HG03095 (cell line): ENCODE measurements at regions not wholly inside any gene's neighbourhood (a gene's known extent, or its start where the extent isn't known, plus 50 kb on each side); places are given as distances from the start of the nearest gene placed in this dataset.

Experiments
- ATAC-seq: cut with Tn5 transposase; IDR thresholded peaks from one replicate; pipeline ENCODE4 v1.9.1; 2021; ENCODE audit warnings: moderate library complexity; ENCODE audit not compliant: unreplicated experiment

DNA sequence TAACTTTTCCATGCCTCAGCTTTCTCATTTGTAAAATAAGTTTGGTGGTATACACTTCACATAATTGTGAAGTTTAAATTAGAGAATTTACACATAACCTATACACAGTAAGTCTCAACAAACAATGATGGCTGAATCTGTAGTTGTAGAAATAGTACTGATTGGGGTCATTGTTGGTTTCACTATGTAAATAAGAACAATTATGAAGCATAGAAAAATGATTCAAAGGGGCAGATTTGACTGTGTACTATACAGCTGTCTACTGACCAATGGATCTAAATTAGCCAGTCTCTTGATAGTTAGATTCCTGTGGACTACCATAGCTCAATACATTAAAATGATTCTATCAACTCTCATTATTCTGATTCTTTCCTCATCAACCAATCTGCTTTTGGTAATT is 181.1 kb upstream of the STXBP5 start:
- ATAC-seq, result no peak

DNA sequence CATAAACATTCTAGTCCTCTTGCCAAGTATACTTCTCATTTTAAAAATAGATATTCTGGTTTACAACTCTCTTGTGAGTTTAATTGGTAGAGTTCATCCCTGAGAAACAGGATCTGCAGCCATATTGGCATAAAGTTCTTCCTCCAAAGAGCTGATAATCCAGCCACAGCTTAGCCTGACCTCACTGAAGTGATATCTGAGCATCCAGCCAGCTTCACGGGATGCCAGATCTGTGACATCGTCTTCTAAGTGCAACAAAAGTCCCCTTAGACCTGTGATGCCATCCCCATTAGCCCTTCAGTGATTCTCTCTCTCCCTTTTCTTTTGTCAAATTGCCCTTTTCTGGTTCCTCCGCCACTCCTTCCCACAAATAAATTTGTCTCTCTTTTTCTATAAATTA is 180.6 kb upstream of the STXBP5 start:
- no peak for ATAC-seq

DNA sequence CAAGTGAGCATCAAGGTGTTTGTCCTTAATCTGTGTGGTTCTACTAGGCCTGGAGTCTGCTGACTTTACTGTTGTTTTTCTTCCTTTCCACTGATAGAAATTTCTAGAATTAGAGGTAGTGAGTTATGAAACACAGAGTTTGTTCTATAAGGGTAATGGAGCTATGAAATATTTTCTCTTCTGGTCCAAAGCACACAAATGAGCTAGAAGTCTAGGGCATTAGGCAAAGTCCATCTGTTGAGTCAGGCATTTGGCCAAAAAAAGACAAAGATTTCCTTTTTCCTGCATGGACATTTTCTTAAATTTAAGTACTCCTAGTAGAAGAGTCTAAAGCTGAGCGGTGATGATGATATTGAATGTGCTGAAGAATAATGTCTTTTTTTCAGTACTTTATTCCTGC is 174.3 kb upstream of the STXBP5 start:
- ATAC-seq, result no peak

DNA sequence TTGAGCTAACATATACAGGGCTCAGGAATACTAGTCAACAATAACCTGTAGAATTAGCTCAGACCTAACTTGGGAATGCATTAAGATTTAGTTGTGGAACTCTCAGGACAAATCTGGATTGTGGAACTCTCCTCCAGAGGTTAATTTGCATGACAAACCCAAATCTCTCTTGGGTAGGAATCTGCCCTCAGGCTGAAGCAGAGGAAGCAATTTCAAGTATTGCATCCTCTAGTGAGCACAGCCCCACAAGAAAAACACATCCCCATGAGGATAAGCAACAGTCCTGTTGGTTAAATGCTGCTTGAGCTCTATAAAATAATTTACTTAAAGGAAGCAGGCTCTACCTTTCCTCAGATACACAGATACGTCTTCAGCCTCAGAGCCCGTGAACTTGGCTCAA is 170.9 kb upstream of the STXBP5 start:
- ATAC-seq, result no peak

DNA sequence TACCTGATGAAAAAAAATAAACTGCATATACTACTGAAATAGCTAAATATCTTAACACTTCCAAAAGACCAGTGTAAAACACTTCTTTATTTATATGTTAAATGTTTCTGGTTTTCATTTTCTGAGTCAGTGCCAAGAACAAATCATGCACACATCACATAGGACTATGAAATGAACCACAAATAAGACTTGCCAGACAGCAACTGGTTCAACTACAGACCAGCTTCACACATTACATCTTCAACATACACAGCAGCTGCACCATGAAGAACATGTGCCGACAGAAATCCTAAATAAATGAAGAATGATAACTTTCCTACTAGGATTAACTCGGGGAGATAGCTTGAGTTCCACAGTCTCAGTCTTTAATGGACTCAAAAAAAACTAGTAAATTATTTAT is 168.3 kb upstream of the STXBP5 start:
- ATAC-seq, result no peak

DNA sequence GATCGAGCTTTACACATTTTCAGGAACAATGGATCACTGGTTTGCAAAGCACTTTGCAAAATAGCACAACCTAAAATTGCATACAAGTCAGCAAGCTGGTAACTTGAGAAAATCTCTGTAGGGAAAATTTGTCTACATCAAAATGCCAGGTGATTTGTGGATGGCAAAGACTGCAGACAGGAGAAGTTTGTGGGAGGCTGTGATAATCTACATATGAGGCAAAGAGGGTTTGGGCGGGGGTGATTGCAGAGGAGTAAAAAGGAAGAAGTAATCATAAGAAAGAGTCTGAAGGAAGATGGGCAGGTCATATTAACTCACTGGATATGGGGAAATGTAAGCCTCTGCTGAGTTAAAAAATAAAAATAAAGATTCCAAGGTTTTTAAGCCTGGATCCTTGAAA is 166.3 kb upstream of the STXBP5 start:
- ATAC-seq, result no peak

DNA sequence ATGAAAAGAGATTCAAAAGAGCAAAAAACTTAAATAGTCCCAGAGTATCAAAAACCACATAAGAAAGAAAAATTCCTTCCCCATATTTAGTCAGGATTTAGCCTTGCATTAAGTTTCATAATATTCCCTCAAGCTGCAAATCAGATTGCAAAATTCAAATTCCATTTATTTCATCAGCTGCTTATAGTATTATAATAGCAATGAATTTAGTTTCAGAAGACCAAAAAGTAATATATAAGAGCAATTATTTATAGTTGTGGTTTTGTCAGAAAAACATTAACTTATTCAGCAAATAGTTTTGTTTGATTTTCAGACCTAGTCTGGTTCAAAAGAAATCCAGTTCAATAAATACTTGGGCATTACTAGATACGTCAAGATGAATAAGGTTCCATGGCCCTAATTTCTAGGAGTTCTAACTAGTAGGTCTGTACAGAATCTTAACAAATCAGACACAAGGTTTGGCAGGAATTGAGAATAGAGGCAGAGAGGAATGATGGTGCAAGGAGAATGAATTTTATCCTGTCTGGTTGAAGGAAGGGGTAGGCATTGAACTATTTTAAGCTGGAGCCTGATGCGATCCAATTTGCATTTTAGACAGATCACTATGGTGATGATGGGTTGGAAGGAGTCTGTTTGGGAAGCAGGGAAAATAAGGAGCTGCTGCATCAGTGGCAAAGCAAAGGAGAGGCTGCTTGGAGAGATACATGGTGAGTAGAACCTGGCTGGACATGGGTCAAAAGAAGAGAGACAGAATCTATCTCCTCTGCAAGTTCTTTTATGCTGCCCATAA is 163.9 kb upstream of the STXBP5 start:
- ATAC-seq, result no peak

DNA sequence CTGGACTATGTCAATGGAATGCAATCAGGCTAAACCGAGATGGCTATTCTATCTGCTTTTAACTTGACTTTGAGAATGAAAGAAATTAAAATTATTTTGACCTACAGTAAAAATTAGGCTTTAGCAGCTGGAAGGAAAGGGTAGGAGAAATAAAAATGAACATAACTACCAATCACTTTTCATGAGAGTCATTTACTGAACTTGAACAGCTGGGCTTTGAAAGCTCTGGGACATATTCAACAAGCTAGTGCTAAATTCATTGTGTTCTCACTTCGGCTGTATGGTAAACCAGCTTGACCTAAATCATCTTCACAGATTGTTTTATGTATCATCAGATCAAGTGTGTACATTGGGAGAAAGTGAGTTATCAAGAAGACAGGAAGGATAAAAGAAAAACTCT is 161.5 kb upstream of the STXBP5 start:
- no peak for ATAC-seq

DNA sequence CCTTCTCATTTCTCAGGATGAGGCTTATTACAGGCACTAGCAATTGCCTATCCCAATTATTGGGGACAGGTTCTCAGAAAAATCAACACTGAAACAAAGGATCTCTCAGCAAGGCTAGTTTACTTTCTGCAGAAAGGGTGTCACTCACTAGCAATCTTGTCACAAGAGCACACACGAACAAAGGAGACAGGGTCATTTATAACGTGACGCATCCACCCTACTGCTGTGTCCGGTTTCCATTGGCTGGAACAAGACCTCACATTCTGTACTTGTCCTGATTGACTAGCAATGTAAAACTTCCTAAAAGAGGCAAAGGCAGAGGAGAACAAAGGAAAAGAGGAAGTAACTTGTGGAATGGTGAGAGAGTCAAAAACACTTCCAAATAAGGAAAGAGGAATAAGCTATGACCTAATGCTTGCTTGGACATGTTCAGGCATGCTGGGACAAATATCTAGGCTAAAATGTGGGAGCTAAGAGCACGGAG is 160.2 kb upstream of the STXBP5 start:
- no peak for ATAC-seq

DNA sequence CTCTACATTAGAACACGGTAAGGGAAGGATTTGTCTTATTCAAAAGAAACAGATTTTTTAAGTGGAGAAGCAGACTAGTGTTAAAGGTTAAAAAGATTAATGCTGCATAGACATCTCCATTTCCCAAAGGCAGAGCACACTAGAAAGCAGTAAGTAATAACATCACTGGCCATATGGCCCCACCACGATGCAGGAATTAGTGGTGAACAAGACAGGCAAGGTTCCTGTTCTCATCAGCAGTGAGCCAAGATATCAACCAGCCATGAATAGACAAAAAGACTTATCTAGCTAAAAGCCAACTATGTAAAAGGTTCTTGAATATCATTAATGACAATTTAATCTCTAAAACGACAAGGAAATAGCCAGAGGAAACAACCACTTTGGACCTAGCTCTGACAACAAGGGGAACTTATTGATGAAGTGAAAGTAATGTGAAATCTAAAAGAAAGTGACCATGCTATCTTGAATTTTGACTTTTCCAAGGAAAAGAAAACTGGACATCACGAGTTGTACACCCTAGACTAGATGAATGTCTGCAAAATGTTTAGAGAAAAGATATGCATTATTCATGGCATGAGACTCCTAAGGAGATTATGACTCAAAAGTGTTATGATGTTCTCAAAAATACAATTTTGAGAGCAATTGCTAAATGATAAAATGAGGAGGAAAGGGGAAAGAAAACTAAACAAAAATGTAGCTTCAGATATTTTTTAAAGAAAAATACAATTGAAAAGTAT is 157.9 kb upstream of the STXBP5 start:
- ATAC-seq, result no peak

DNA sequence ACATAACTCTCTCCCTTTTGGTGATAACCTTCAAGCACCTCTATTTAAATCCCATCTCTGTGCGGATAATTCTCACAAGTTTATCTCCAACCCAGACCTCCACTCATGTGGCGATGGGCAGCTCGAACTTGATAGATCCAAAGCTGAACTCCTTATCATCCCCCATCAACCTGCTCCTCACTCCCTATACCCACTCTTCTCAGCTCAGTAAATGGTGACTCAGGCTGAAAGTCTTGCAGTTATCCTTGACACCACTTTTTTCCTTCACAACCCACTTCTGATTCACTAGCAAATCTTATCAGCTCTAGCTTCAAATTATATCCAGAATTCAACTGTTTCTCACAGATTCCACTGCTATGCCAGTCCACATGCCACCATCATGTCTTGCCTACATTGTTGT is 155.3 kb upstream of the STXBP5 start:
- no peak for ATAC-seq

DNA sequence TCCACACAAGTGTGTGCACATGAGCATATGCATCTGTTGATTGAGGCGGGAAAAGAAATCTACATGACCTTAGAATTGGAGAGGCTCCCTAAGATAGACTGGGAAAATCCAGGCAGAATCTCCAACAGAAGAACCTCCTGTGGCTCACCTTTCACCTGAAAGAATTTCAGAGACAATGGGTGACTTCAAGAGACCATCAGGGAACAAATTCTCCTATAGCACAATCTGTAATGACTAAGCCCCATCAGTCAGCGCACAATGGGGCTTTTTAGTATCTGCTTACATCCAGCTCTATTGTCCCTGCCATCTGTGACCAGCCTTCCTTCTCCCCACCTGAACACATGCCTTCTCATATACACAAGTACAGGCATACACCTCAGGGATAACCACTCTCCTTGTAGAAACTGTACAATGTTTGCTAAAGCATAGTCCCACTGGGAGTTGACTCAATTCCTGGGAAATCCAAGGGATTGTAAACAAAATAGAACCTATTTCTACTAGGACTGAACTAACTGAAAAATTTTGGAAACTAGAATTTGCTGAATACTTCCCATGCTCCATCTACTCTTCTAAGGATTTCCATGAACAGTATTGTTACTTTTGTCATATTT is 150.8 kb upstream of the STXBP5 start:
- no peak for ATAC-seq

DNA sequence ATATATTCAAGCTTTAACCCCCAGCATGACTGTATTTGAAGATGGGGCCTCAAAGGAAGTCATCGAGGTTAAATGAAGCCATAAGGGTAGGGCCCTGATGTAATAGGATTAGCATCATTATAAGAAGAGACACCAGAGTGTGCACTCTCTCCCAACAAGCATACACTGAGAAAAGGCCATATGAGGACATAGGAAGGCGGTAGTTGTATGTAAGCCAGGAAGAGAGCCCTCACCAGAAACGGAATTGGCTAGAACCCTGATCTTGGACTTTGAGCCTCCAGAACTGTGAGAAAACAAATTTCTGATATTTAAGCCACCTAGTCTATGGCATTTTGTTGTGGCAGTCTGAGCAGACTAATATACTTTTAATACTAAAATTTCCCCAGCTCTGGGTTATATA is 150.1 kb upstream of the STXBP5 start:
- ATAC-seq, result no peak

DNA sequence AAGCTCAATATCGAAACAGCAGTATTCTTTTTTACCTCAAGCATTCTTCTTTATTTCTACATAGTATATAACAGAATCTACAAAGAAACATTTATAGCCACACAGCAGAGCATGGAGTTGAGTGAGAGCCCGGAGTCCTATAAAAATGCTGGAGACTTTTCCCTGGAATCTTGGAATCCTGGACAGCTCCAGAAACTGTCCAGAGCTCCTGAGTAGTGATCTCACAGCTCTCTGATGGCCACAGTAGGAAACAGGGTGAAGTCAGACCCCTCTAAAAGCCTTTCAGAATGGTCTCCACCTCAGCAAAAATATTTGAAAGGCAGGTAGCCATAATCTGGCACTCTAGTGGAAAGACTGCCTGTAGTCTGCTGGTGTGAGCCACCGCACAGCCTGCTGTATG is 149.3 kb upstream of the STXBP5 start:
- ATAC-seq, result no peak

DNA sequence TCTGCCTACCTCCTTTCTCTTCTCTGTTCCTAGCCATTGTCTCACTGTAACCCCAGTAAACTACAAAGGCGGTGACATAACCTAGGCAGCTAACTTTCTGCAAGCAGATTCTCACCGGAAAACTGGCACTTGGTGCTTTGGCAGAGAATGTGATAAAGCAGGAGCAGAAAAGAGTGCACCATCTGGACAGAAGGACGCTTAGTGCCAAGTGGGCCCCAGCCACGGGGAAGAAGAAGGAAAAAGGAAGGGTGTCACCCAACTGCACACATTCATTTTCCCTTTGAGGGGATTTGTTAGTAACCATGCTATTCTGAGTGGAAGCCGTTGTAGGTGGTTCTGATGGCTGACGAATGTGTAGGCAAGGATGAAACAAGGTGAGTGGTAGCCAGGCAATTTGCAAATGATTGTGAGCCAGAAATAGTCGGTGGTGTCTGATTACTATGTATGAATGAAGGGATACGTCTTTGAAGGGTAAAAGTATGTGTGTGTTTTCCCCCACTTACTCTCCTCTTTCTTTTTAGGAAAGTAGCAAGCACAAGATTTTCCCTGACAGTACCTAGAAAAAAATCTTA is 148.3 kb upstream of the STXBP5 start:
- no peak for ATAC-seq

DNA sequence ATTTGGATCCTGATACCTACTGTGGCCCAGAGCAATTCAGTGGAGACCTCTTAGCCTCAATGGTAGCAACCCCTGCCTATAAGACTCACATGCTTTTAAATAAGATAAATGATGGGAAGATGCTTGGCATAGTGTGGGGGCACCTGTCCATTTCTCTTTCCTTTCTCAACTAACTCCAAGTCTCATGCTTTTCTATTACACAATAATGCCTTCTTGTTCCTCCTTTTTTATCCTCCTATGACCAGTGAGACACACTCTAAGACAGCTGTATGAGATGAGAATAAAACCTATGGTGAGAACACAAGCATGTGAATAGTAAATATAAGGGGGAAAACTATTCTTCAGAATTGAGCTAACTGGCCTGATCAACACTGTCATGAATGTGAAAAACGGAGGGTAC is 147.0 kb upstream of the STXBP5 start:
- ATAC-seq, result no peak

DNA sequence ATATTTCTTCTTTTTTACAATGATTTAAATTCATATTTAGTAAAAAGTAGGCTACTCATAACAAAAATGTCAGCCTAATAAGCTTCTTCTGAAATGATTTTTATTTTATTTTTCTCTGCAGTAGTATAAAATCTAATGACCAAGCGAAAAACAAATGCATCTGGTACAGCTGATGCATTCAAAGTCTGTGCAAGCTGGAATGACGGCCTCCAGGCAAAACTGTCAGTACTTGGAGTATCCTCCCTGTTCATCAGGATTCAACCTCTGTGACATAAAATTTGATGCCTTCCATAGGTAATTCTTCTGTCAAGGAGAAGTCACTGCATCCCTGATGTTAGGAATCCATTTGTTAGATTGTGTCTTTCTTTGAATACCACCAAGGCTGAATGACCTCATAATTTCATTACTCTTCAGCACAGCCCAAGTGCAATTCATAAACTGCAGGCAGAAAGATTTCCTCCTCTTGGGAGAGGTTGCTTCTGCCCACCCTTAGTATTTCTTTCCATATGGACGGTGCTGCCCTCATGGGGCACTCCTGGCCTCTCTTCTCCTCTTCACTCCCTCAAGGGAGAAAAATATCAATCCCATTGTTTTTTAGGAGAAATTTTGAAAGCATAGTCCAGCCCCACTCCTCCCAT is 146.4 kb upstream of the STXBP5 start:
- no peak for ATAC-seq

DNA sequence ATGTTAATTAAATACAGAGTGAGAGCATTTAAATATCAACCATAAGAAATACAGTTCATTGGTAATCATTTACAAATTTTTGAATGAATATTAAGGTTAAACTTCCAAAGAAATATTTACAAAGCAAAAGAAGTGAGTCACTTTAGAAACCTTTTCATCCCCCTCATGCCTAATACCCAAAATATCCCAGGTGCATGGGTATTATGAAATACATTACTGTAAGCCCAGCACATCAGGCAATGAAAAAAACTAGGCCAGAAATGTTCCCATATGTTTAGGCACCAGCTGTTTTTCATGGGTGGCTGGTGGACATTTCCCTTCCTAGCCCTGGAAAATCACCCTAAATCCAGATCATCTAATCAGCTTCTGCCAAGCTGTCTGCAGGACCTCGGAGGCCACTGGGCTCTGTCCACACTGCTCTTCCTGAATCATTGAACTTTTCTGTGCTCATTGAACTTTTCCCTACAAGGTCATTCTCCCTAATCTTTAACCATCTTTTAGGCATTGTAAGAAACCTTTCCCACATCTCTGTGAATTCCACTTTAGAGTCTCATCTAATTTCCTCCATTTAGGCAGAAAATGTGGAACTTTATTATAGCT is 145.3 kb upstream of the STXBP5 start:
- ATAC-seq, result no peak

DNA sequence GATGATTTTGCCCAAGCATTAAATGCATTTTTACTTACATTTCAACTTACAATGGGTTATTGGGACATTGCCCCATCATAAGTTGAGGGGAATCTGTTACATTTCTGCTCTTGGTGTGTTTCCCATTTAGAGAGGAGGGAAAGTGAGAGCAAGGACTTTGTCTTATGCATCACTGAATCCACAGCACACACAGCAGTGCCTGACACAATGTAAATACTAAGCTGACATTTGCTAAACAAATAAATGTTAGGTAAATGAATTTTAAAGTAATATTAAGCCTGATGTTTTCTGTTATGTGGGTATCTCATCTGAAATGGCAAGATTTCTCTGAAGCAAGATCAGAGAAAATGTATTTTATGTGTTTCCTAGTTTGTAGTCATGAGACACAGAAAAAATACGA is 143.6 kb upstream of the STXBP5 start:
- ATAC-seq, result no peak

DNA sequence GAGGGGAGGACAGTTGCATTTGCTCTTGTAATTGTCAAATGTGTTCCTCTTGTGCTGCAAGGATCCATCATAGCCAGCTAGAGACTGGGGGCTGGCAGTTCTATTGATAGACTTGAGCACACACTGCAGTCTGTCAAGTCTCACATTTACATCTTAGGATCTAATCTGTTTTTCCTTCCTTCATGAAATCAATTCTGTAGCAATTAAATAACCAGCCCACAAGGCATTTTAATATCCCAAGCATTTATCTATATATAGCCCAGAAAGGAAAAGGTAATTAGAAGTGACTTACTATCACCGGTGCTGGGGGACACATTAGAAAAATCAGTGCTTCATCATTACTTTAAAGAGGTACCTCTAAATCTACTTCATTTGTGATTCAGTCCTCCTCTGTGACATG is 143.0 kb upstream of the STXBP5 start:
- ATAC-seq, result no peak

DNA sequence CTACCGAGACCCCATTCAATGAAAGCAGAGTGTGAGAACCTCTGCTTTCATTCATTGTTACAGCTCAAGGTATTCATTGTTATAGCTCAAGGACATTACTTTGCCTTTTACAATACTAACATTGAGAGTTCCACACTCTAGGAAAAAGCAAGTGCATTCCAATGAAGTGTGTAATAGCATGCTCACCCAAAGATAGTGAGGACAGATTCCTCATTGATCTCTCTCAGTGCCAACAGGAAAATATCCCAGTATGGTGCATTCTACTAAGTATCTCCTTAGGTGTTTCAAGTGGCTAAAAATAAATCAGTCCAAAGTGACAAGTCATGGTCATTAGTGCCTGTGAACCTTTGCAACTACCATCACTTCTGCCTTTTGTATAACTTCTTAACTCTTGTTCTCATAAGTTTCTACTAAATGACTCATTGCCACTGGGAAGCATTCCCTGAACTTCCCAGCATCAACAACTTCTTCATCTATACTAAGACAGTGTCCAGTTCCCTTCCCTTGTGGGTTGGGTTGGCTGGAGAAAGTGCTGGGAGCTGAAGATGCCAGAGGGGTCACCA is 140.7 kb upstream of the STXBP5 start:
- ATAC-seq, result no peak
